H1 (cell line): ENCODE measurements at regions not wholly inside any gene's neighbourhood (a gene's known extent, or its start where the extent isn't known, plus 50 kb on each side); places are given as distances from the start of the nearest gene placed in this dataset.

ENCODE experiments used
- KDM5A ChIP-seq: fragments of 200-600 bp; IDR thresholded peaks from 2 replicates; pipeline ENCODE4 v1.7.1; 2012; ENCODE audit warnings: mild to moderate bottlenecking, low read length, inconsistent platforms, mixed read lengths
- TCF12 ChIP-seq: IDR thresholded peaks from 2 replicates; pipeline ENCODE4 v1.6.1; 2011; ENCODE audit warnings: low read depth, mild to moderate bottlenecking, low read length

GRCh38 chr2:239502430-239503186 is 101.8 kb upstream of the HDAC4 start (continued):
- no peak for TF ChIP-seq TCF12
- TF ChIP-seq KDM5A = no peak
